ENCODE measurements at regions not wholly inside any gene's neighbourhood (a gene's known extent, or its start where the extent isn't known, plus 50 kb on each side); places are given as distances from the start of the nearest gene placed in this dataset.

- TF ChIP-seq CTCF (IDR thresholded peaks at IDR 0.05 in 2 of 3, conservative IDR thresholded peaks at IDR 0.05 in 1 of 3; ENCODE audit: borderline replicate concordance in 1 of 3, insufficient read depth in 1 of 3, low read depth in 2 of 3, low read length in 2 of 3) (no peak), ATF3 (IDR thresholded peaks at IDR 0.05) (no peak), POLR2AphosphoS5 (IDR thresholded peaks at IDR 0.05; ENCODE audit: low read depth, low read length) (no peak), POLR2A (IDR thresholded peaks at IDR 0.05; ENCODE audit: borderline replicate concordance, extremely low read depth, insufficient read depth, insufficient read length) (no peak), SRF (IDR thresholded peaks at IDR 0.05; ENCODE audit: low read depth) (no peak), JUND (IDR thresholded peaks at IDR 0.05) (no peak)
Observed at GRCh38 chr4:180098586-180098985, 2144.6 kb upstream of the TENM3 start.

Data from HCT116 (cell line).